Spleen (tissue), 11 donors: ENCODE measurements at regions not wholly inside any gene's neighbourhood (a gene's known extent, or its start where the extent isn't known, plus 50 kb on each side); places are given as distances from the start of the nearest gene placed in this dataset.

Source experiments
- DNase-seq: peaks from one replicate; pipeline ENCODE4 v3.0.0-alpha.2; 2020
- H3K27ac ChIP-seq, 8 donors: fragments of 200-600 bp; sonication (generic) in 7 of 8; 1 replicate in 4 of 8; 2 replicates in 4 of 8; pipeline versions ENCODE4 v1.5.0 to v1.8.0; 2016 to 2021; ENCODE audit warnings: inconsistent platforms in 4 of 8, mild to moderate bottlenecking in 4 of 8, moderate library complexity in 1 of 8
- H3K27me3 ChIP-seq, 7 donors: fragments of 200-600 bp; sonication (generic) in 6 of 7; replicated peaks in 1 of 7; 1 replicate in 4 of 7; 2 replicates in 3 of 7; pipeline versions ENCODE4 v1.5.0 to v1.8.0; 2016 to 2021; ENCODE audit warnings: inconsistent platforms in 3 of 7, mild to moderate bottlenecking in 1 of 7
- H3K36me3 ChIP-seq, 6 donors: fragments of 200-600 bp; sonication (generic) in 5 of 6; 1 replicate in 4 of 6; 2 replicates in 2 of 6; pipeline versions ENCODE4 v1.5.0 to v1.8.0; 2016 to 2021; ENCODE audit warnings: inconsistent platforms in 2 of 6
- H3K4me1 ChIP-seq, 6 donors: fragments of 200-600 bp; sonication (generic) in 5 of 6; 1 replicate in 3 of 6; 2 replicates in 3 of 6; pipeline versions ENCODE4 v1.5.0 to v1.8.0; 2016 to 2021; ENCODE audit warnings: inconsistent platforms in 3 of 6
- H3K4me3 ChIP-seq, 8 donors: fragments of 200-600 bp; sonication (generic) in 7 of 8; 1 replicate in 4 of 8; 2 replicates in 4 of 8; pipeline versions ENCODE4 v1.5.0 to v1.8.0; 2016 to 2021; ENCODE audit warnings: inconsistent platforms in 4 of 8, mild to moderate bottlenecking in 4 of 8, moderate library complexity in 2 of 8
- H3K9me3 ChIP-seq, 8 donors: fragments of 200-600 bp; sonication (generic) in 7 of 8; 1 replicate in 4 of 8; 2 replicates in 4 of 8; pipeline versions ENCODE4 v1.5.0 to v1.8.0; 2016 to 2021; ENCODE audit warnings: inconsistent platforms in 4 of 8
- CTCF ChIP-seq, 11 experiments: fragments of 200-600 bp in 7 of 11; fragments of 450-650 bp in 4 of 11; sonication (generic) in 4 of 11; IDR thresholded peaks in 8 of 11; conservative IDR thresholded peaks in 3 of 11; 1 replicate in 7 of 11; 2 replicates in 4 of 11; pipeline versions ENCODE4 v1.4.0 to v1.8.0; 2016 to 2021; ENCODE audit warnings: antibody characterized with exemption in 11 of 11, inconsistent platforms in 4 of 11, mild to moderate bottlenecking in 1 of 11
- POLR2A ChIP-seq, 3 donors: fragments of 450-650 bp; IDR thresholded peaks; one replicate each; pipeline ENCODE4 v1.5.1; 2017; ENCODE audit warnings: antibody characterized with exemption in 3 of 3, mild to moderate bottlenecking in 1 of 3
- POLR2AphosphoS5 ChIP-seq, 3 donors: sonication (generic); formaldehyde crosslinking; IDR thresholded peaks; one replicate each; pipeline ENCODE4 v1.5.1; 2017; ENCODE audit warnings: antibody characterized with exemption in 3 of 3
- WGBS, 5 donors: extraction: QIAGEN DNeasy Blood & Tissue Kit in 3 of 5; methylation state at CpG; one replicate each; pipeline versions ENCODE4 v1.1.5 to v1.1.7; 2013 to 2018; 5-methylcytosine and 5-hydroxymethylcytosine counted together
- intact Hi-C: fragments of 100-400 bp; cut with DNase I; formaldehyde crosslinking; loops from one replicate; pipeline ENCODE4 v1.15.0; 2023; ENCODE audit warnings: low total_unique reads
- donor health status: healthy with polysubstance abuse.
- donor health status: DM: no; HTN: no; CAD: no; lungs with moderate emphysema.
- donor health status: DM: no; HTN: no; CAD: no.
- donor health status: Bipolar disorder and iron deficiency.
- donor health status: healthy.
- donor health status: DM: no; HTN: no; CAD: no.
- donor health status: DM: yes; HTN: yes; CAD: no.

- H3K27me3 ChIP-seq: no peaks in the 10 kb centered on the region
- WGBS, 5 donors: 81 to 98% (median 89%) methylated on average over 3 of the region's 3 CpGs
- DNase-seq: no peak
These were observed 142.2 kb upstream of the DLGAP1 start for GRCh38 chr18:4597301-4597700.

GRCh38 chr18:4593895-4594294 lies 138.8 kb upstream of the DLGAP1 start:
- WGBS, 5 donors: 81 to 96% (median 87%) methylated on average over 1 of the region's 1 CpG

More at GRCh38 chr18:4597301-4597700, 142.2 kb upstream of the DLGAP1 start:
- no peak for TF ChIP-seq CTCF (IDR thresholded peaks at IDR 0.05 in 8 of 11, conservative IDR thresholded peaks at IDR 0.05 in 3 of 11)
- intact Hi-C loops: no loop called here
- no peak overlapping the region for H3K4me3 ChIP-seq
- H3K4me1 ChIP-seq: no peaks in the 10 kb centered on the region
- no peaks in the 10 kb centered on the region for H3K36me3 ChIP-seq
- no peak overlapping the region for H3K27ac ChIP-seq
- H3K9me3 ChIP-seq: peaks cover 0 to 11% (median under 1%) of the 10 kb centered on the region in 8 donors

GRCh38 chr18:4593459-4593858 lies 138.4 kb upstream of the DLGAP1 start:
- no peak overlapping the region for H3K27ac ChIP-seq
- TF ChIP-seq CTCF (IDR thresholded peaks at IDR 0.05 in 8 of 11, conservative IDR thresholded peaks at IDR 0.05 in 3 of 11): no peak
- TF ChIP-seq POLR2A (IDR thresholded peaks at IDR 0.05): no peak
- no peak for TF ChIP-seq POLR2AphosphoS5 (IDR thresholded peaks at IDR 0.05)
- H3K9me3 ChIP-seq: peaks cover 0 to 19% (median 0%) of the 10 kb centered on the region in 8 donors
- H3K27me3 ChIP-seq: no peaks in the 10 kb centered on the region
- no peak for DNase-seq
- WGBS, 5 donors: 81 to 92% (median 83%) methylated on average over 4 of the region's 4 CpGs
- H3K36me3 ChIP-seq: no peaks in the 10 kb centered on the region
- no peak overlapping the region for H3K4me3 ChIP-seq
- intact Hi-C loops: no loop called here
- H3K4me1 ChIP-seq: no peaks in the 10 kb centered on the region

More at GRCh38 chr18:4593895-4594294, 138.8 kb upstream of the DLGAP1 start:
- no peak overlapping the region for H3K4me3 ChIP-seq
- H3K9me3 ChIP-seq: peaks cover 0 to 19% (median 0%) of the 10 kb centered on the region in 8 donors
- intact Hi-C loops: no loop called here
- H3K27ac ChIP-seq: no peak overlapping the region
- no peak for TF ChIP-seq CTCF (IDR thresholded peaks at IDR 0.05 in 8 of 11, conservative IDR thresholded peaks at IDR 0.05 in 3 of 11)
- H3K36me3 ChIP-seq: no peaks in the 10 kb centered on the region
- H3K4me1 ChIP-seq: no peaks in the 10 kb centered on the region
- no peaks in the 10 kb centered on the region for H3K27me3 ChIP-seq
- no peak for DNase-seq

GRCh38 chr18:4589056-4589800 lies 134.1 kb upstream of the DLGAP1 start:
- Histone ChIP-seq H3K9me3 (peaks cover 0 to 24% (median 3%) of the 10 kb centered on the region in 8 donors), H3K4me3 (no peak overlapping the region), H3K36me3 (no peaks in the 10 kb centered on the region), H3K27me3 (no peaks in the 10 kb centered on the region), H3K4me1 (no peaks in the 10 kb centered on the region), H3K27ac (no peak overlapping the region)
- DNase-seq: no peak
- TF ChIP-seq CTCF (IDR thresholded peaks at IDR 0.05 in 8 of 11, conservative IDR thresholded peaks at IDR 0.05 in 3 of 11) (no peak), POLR2A (IDR thresholded peaks at IDR 0.05) (no peak), POLR2AphosphoS5 (IDR thresholded peaks at IDR 0.05) (no peak)
- 59 to 79% (median 74%) methylated on average over 5 of the region's 5 CpGs for WGBS, 5 donors
- intact Hi-C loops: no loop called here
